ENCODE measurements at regions not wholly inside any gene's neighbourhood (a gene's known extent, or its start where the extent isn't known, plus 50 kb on each side); places are given as distances from the start of the nearest gene placed in this dataset.
"Not testable (repeated sequence)": the region's sequence is repeated elsewhere in the genome, so short reads cannot be mapped to it uniquely, and the experiment has no call there.

- peak; percentile 22 to 53 (median 39) for TF ChIP-seq CTCF (IDR thresholded peaks at IDR 0.05)
- TF ChIP-seq POLR2A (IDR thresholded peaks at IDR 0.05): not testable (repeated sequence)
Measured at GRCh38 chr1:146401281-146401825, 172.5 kb upstream of the NOTCH2NLA start.
